ENCODE measurements at regions not wholly inside any gene's neighbourhood (a gene's known extent, or its start where the extent isn't known, plus 50 kb on each side); places are given as distances from the start of the nearest gene placed in this dataset.
"Not testable (repeated sequence)": the region's sequence is repeated elsewhere in the genome, so short reads cannot be mapped to it uniquely, and the experiment has no call there.

DNA sequence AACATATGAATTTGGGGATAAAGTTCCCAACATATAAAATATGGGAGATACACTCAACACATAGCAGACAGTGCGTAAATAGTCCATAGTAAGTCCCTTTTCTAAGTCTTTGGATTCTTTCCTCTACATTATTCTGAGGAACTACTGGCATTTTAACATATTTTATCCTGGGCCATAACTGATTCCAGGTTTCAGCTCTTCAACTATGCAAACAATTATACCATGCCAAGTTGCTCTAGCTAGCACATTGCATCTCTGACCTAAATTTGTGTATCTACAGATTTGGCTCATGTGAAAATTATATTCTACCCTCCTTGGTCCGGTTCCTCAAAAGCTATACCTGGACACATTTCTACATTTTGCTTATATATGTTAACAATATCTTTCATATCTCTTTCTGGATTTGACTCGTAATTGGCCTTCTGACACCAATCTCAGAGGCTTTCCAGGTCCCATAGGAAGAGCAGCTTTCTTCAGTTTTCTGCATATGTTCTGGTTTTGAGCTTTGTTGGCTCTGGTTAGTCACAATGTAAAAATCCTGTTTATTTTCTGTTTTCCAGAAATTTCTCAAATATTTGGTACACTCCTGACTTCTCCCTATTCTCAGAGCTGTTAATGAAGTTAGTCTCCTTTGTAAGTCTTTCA lies 305.4 kb downstream of the BMP4 start:
- DNase-seq = no peak

- no peak for DNase-seq
Measured at GRCh38 chr14:53646925-53647324, 309.7 kb downstream of the BMP4 start.

- no peak for DNase-seq
Measured at GRCh38 chr14:53640695-53641094, 315.9 kb downstream of the BMP4 start.

GRCh38 chr14:53638966-53639365 lies 317.7 kb downstream of the BMP4 start:
- DNase-seq = no peak

GRCh38 chr14:53634793-53635192 lies 321.8 kb downstream of the BMP4 start:
- no peak for DNase-seq

- no peak for DNase-seq
Measured at GRCh38 chr14:53630336-53630735, 326.3 kb downstream of the BMP4 start.

- no peak for DNase-seq
Measured at GRCh38 chr14:53628732-53629430, 327.7 kb downstream of the BMP4 start.

- DNase-seq = no peak
Measured at GRCh38 chr14:53628261-53628660, 328.4 kb downstream of the BMP4 start.

DNA sequence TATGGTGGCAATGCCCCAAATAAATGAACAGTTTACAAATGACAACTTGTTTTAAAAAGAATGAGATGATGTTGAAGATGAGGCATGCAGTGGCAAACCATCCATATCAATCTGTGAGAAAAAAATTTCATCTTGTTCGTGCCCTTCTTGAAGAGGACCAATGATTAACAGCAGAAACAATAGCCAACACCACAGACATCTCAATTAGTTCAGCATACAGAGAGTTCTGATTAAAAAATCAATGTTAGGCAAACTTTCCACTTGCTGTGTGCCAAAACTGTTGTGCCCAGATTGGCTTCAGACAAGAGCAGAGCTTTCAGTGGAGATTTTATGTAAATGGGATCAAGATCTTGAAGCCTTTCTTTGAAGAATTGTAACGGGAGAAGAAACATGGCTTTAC lies 329.9 kb downstream of the BMP4 start:
- DNase-seq = no peak

- no peak for DNase-seq
Measured at GRCh38 chr14:53622447-53622846, 334.2 kb downstream of the BMP4 start.

GRCh38 chr14:53621921-53622320 lies 334.7 kb downstream of the BMP4 start:
- no peak for DNase-seq

GRCh38 chr14:53621433-53621832 lies 335.2 kb downstream of the BMP4 start:
- DNase-seq = peak; percentile 4

DNA sequence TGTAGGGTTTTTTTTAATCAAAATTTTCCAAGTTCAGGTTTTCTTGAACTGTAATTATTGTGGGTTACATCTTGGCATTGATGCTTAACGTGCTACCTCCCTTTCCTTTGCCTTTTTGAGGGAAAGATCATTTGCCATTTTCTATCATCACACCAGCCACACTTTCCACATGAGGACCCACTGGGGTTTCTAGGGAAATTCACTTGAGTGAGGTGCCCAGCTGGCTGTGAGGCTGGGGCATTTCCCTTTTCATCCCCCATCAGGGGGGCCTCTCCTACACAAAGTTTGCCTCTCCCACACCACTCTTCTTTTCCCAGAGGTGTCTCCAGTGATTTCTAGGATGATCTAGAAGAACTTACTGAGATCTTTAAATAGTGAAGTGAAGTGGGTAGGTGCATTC lies 335.7 kb downstream of the BMP4 start:
- no peak for DNase-seq

DNA sequence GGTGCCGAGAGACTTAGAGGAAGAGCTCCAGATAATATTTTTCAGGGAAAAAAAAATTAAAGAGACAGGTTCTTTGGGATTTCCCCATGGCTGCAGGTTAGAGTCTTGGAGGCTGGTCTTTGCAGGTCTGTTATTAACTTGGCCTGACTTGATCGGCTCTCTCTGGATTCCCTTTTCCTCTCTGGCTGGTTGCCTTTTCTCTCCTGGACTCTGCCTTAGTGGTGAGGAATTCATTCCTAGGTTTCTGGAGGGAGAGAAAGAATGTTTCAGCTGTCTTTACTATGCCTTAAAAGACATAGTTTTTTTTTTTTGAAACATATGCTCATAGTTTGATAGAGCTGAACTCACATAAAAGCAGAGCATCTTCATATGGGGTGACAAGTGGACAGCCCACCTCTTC lies 336.3 kb downstream of the BMP4 start:
- DNase-seq = no peak

- DNase-seq = no peak
Measured at GRCh38 chr14:53619691-53620231, 336.9 kb downstream of the BMP4 start.

DNA sequence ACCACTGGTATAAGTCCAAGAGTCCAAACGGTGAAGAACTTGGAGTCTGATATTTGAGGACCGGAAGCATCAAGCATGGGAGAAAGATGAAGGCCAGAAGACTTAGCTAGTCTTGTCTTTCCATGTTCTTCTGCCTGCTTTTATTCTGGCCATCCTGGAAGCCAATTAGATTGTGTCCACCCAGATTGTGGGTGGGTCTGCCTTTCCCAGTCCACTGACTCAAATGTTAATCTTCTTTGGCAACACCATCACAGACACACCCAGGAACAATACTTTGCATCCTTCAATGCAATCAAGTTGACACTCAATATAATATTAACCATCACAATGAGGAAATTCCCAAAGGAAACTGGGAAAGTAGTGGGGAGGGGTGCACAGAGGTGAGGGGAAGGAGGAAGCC lies 340.1 kb downstream of the BMP4 start:
- not testable (repeated sequence) for DNase-seq

GRCh38 chr14:53615252-53615651 lies 341.4 kb downstream of the BMP4 start:
- DNase-seq = no peak

GRCh38 chr14:53613404-53614253 lies 343.0 kb downstream of the BMP4 start:
- peak; percentile 98 for DNase-seq

GRCh38 chr14:53610947-53611346 lies 345.7 kb downstream of the BMP4 start:
- peak; percentile 6 for DNase-seq

DNA sequence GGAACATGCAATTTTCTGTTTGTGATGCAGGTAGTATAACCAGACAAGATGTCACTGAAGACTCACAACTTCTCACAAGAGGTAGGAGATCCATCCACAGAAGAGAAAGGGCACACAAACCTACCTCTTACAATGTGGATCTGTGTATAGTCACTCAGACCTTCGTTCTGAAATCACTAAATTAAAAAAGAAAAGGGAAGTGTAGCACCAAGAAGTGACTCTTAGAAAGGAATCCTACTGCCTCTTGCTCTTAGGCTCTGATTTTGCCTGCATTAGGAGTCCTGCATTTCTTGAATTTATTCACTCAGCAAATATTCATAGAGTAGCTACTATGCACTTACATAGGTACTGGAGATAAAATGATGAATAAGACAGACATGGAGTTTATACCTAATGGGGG lies 347.6 kb downstream of the BMP4 start:
- no peak for DNase-seq

DNA sequence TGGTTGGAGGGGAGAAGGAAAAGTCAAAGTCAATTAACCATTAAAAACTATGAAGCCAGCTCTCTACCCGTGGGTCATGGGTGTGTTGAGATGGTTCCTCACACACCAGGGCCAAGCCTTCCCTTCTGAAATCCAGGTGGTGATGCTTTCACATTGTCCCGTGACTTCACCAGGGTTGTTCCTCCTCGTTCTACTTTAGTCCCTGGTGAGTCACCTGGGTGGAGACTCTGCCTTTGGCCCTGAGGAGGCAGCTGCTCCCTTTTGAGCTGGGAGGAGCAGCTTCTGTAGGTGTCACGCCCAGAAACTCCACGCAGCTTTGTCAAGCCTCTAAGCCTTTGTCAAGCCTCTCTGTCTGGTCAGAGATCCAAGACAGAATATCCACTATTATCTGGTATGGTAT lies 348.3 kb downstream of the BMP4 start:
- peak; percentile 95 for DNase-seq

- peak; percentile 16 for DNase-seq
Measured at GRCh38 chr14:53606203-53606602, 350.4 kb downstream of the BMP4 start.

- no peak for DNase-seq
Measured at GRCh38 chr14:53605562-53605961, 351.1 kb downstream of the BMP4 start.

GRCh38 chr14:53603994-53604393 lies 352.6 kb downstream of the BMP4 start:
- DNase-seq = no peak

Measured in DMS53 (cell line).